A549 (cell line): ENCODE measurements at regions not wholly inside any gene's neighbourhood (a gene's known extent, or its start where the extent isn't known, plus 50 kb on each side); places are given as distances from the start of the nearest gene placed in this dataset.

ENCODE experiments used
- E2F6 ChIP-seq: IDR thresholded peaks from 2 replicates; pipeline ENCODE4 v1.6.1; 2012; ENCODE audit warnings: low read depth, borderline replicate concordance
- EP300 ChIP-seq, 2 experiments: fragments of >200 bp; sonication (Bioruptor Twin); formaldehyde crosslinking; IDR thresholded peaks; 2 replicates in 1 of 2; 3 replicates in 1 of 2; pipeline ENCODE4 v1.6.1; 2016 to 2017
- HMGXB4 ChIP-seq: fragments of 250-450 bp; sonication (Bioruptor Pico); IDR thresholded peaks from 2 replicates; pipeline ENCODE4 v1.5.0; 2021; ENCODE audit warnings: mild to moderate bottlenecking, moderate library complexity, borderline replicate concordance
- MAFK ChIP-seq: fragments of 450-650 bp; IDR thresholded peaks from 2 replicates; pipeline ENCODE4 v1.6.1; 2014; ENCODE audit not compliant: partially characterized antibody
- MYC ChIP-seq: IDR thresholded peaks from 2 replicates; pipeline ENCODE4 v1.6.1; 2012; ENCODE audit warnings: mild to moderate bottlenecking, inconsistent platforms, low read length, improper control_type of control experiment, borderline replicate concordance
- POLR2A ChIP-seq: IDR thresholded peaks from 2 replicates; pipeline ENCODE4 v1.6.1; 2012; ENCODE audit warnings: mild to moderate bottlenecking, low read length
- TF ChIP-seq, protein P1 (sequence below): fragments of >200 bp; sonication (Bioruptor Twin); formaldehyde crosslinking; IDR thresholded peaks from 3 replicates; pipeline ENCODE4 v1.5.1; 2016

DNA sequence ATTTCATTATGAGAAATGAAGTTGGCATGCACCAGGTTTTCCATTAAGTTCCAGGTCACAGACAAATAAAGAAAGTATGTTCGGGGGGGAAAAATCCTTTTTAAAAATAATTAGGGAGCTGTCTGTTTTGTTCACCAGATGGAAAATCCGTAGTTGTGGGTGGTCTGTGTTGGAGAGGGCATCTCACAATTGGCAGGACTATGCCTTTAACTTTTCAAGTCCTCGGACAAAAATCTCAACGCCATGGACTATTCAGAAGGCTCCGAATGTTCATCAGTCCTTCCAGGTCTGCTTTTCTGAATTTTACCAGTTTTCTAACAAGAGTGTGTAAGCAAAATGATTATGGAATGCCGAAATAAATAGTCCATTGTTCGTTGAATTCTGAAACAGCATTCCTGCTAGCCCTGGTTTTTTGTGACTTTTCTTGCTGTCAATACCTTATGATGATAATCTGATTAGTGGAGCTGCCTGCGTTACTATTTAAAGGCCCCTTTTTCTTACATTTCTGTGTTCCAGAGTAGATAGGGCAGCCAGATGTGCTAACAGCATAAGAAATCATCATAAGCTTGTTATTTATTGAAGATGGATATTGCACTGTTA, 146.9 kb downstream of the TM9SF2 start:
- TF ChIP-seq MAFK (no peak), MYC (no peak), E2F6 (no peak), POLR2A (no peak), EP300 (IDR thresholded peaks at IDR 0.05) (no peak), HMGXB4 (no peak)
- TF ChIP-seq, protein P1, sequence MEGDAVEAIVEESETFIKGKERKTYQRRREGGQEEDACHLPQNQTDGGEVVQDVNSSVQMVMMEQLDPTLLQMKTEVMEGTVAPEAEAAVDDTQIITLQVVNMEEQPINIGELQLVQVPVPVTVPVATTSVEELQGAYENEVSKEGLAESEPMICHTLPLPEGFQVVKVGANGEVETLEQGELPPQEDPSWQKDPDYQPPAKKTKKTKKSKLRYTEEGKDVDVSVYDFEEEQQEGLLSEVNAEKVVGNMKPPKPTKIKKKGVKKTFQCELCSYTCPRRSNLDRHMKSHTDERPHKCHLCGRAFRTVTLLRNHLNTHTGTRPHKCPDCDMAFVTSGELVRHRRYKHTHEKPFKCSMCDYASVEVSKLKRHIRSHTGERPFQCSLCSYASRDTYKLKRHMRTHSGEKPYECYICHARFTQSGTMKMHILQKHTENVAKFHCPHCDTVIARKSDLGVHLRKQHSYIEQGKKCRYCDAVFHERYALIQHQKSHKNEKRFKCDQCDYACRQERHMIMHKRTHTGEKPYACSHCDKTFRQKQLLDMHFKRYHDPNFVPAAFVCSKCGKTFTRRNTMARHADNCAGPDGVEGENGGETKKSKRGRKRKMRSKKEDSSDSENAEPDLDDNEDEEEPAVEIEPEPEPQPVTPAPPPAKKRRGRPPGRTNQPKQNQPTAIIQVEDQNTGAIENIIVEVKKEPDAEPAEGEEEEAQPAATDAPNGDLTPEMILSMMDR = no peak
